AG04450 (cell line): ENCODE measurements at regions not wholly inside any gene's neighbourhood (a gene's known extent, or its start where the extent isn't known, plus 50 kb on each side); places are given as distances from the start of the nearest gene placed in this dataset.
A peak's percentile ranks its signal among the peaks of the same experiment; 100 is the strongest.

Source experiments
- CTCF ChIA-PET: fragments of 300-600, 350-600 bp; formaldehyde crosslinking; extraction: SDS; loops from one replicate; lab custom pipeline; 2022; ENCODE audit warnings: antibody characterized with exemption, inconsistent platforms; lab: Charles Lee
- POLR2A ChIA-PET: fragments of 350-600 bp; formaldehyde crosslinking; extraction: SDS; loops from one replicate; lab custom pipeline; 2021; ENCODE audit warnings: antibody characterized with exemption, inconsistent platforms; lab: Yijun Ruan, JAX
- DNase-seq: peaks from one replicate; pipeline ENCODE4 v3.0.0-alpha.2; 2011; ENCODE audit warnings: low read depth, low spot score
- H3K27ac ChIP-seq: one replicate; pipeline ENCODE4 v1.5.1; 2012; ENCODE audit warnings: low read depth, low read length, control low read depth
- H3K27me3 ChIP-seq: one replicate; pipeline ENCODE4 v1.6.0; 2012; ENCODE audit warnings: low read length; ENCODE audit not compliant: control insufficient read depth, insufficient read depth
- H3K4me3 ChIP-seq: 2 replicates; pipeline ENCODE4 v1.5.1; 2011; ENCODE audit warnings: mild to moderate bottlenecking, low read depth, low read length, control low read depth
- H3K9me3 ChIP-seq: 2 replicates; pipeline ENCODE4 v1.5.1; 2012; ENCODE audit warnings: low read length; ENCODE audit not compliant: control insufficient read depth, insufficient read depth
- CTCF ChIP-seq: IDR thresholded peaks from 2 replicates; pipeline ENCODE4 v1.5.1; 2011; ENCODE audit warnings: low read depth, low read length, control low read depth, inconsistent platforms

- DNase-seq, result no peak
- no peak overlapping the region for H3K4me3 ChIP-seq
- TF ChIP-seq CTCF, result no peak
- H3K27ac ChIP-seq, result no peak overlapping the region
- no peaks in the 10 kb centered on the region for H3K9me3 ChIP-seq
- ChIA-PET CTCF (no interaction called here), POLR2A (no interaction called here)
- H3K27me3 ChIP-seq, result no peaks in the 10 kb centered on the region
Measured at GRCh38 chrX:96176921-96177320, 507.7 kb upstream of the DIAPH2 start.

GRCh38 chrX:96181605-96182004, 503.0 kb upstream of the DIAPH2 start:
- no peaks in the 10 kb centered on the region for H3K27me3 ChIP-seq
- TF ChIP-seq CTCF, result no peak
- POLR2A ChIA-PET, result no interaction called here
- CTCF ChIA-PET, result interaction anchor here (1.3 to 2.2 kb wide), 3 partner anchors 279 to 419 kb away, joined by 5 to 17 read pairs (median 7); no protein-coding TSS in a partner anchor
- no peak for DNase-seq
- H3K9me3 ChIP-seq, result no peaks in the 10 kb centered on the region
- H3K27ac ChIP-seq, result no peak overlapping the region
- H3K4me3 ChIP-seq, result no peak overlapping the region

GRCh38 chrX:96182366-96182765, 502.3 kb upstream of the DIAPH2 start:
- Histone ChIP-seq H3K4me3 (no peak overlapping the region), H3K27me3 (no peaks in the 10 kb centered on the region), H3K9me3 (no peaks in the 10 kb centered on the region), H3K27ac (no peak overlapping the region)
- POLR2A ChIA-PET, result no interaction called here
- peak; percentile 61 for TF ChIP-seq CTCF
- CTCF ChIA-PET, result interaction anchor here (0.5 to 2.2 kb wide), 9 partner anchors 12 to 420 kb away, joined by 3 to 17 read pairs (median 4); no protein-coding TSS in a partner anchor
- peak; percentile 1 for DNase-seq

- no peak overlapping the region for H3K27ac ChIP-seq
- no peak for TF ChIP-seq CTCF
- POLR2A ChIA-PET, result no interaction called here
- no peaks in the 10 kb centered on the region for H3K9me3 ChIP-seq
- H3K4me3 ChIP-seq, result no peak overlapping the region
- H3K27me3 ChIP-seq, result no peaks in the 10 kb centered on the region
- CTCF ChIA-PET, result interaction anchor here (1.1 to 2.2 kb wide), 3 partner anchors 86 to 420 kb away, joined by 4 to 17 read pairs (median 5); no protein-coding TSS in a partner anchor
- DNase-seq, result no peak
Measured at GRCh38 chrX:96183391-96183790, 501.3 kb upstream of the DIAPH2 start.

- CTCF ChIA-PET, result interaction anchor here (1.8 kb wide), 1 partner anchor 87 kb away, joined by 4 read pairs; no protein-coding TSS in a partner anchor
- Histone ChIP-seq H3K27ac (no peak overlapping the region), H3K4me3 (no peak overlapping the region), H3K9me3 (no peaks in the 10 kb centered on the region), H3K27me3 (no peaks in the 10 kb centered on the region)
- peak; percentile 43 for TF ChIP-seq CTCF
- POLR2A ChIA-PET, result no interaction called here
- no peak for DNase-seq
Measured at GRCh38 chrX:96183843-96184242, 500.8 kb upstream of the DIAPH2 start.
